Calu3 (cell line): ENCODE measurements at regions not wholly inside any gene's neighbourhood (a gene's known extent, or its start where the extent isn't known, plus 50 kb on each side); places are given as distances from the start of the nearest gene placed in this dataset.

ENCODE experiments used
- BruUV-seq: library from RNA; stranded (reverse); fragments of 400-500 nt; replicated peaks from 2 replicates; lab custom pipeline; 2021; lab: Mats Ljungman, UMichigan
- CTCF ChIA-PET: fragments of 300-600 bp; sonication (Branson Sonifier 250); formaldehyde crosslinking; loops from one replicate; lab custom pipeline; 2022; ENCODE audit warnings: antibody characterized with exemption; lab: Charles Lee
- DNase-seq: peaks from one replicate; pipeline ENCODE4 v3.0.0; 2022
- H3K27ac Mint-ChIP-seq: one replicate; pipeline ENCODE4 v1.8.0; 2022; ENCODE audit warnings: mixed read lengths; ENCODE audit not compliant: unreplicated experiment
- H3K27me3 Mint-ChIP-seq: one replicate; pipeline ENCODE4 v1.8.0; 2022; ENCODE audit warnings: mixed read lengths; ENCODE audit not compliant: unreplicated experiment
- H3K36me3 Mint-ChIP-seq: one replicate; pipeline ENCODE4 v1.8.0; 2022; ENCODE audit warnings: mild to moderate bottlenecking, moderate library complexity, mixed read lengths; ENCODE audit not compliant: insufficient read depth, unreplicated experiment
- H3K4me1 Mint-ChIP-seq: one replicate; pipeline ENCODE4 v1.8.0; 2022; ENCODE audit warnings: mild to moderate bottlenecking, low read depth, mixed read lengths; ENCODE audit not compliant: unreplicated experiment
- H3K4me3 Mint-ChIP-seq: one replicate; pipeline ENCODE4 v1.8.0; 2022; ENCODE audit warnings: mild to moderate bottlenecking, low read depth, moderate library complexity, mixed read lengths; ENCODE audit not compliant: unreplicated experiment
- H3K9me3 Mint-ChIP-seq: one replicate; pipeline ENCODE4 v1.8.0; 2022; ENCODE audit warnings: low read depth, mixed read lengths; ENCODE audit not compliant: unreplicated experiment
- CTCF ChIP-seq: fragments of 200-600 bp; IDR thresholded peaks from one replicate; pipeline ENCODE4 v1.8.0; 2022; ENCODE audit warnings: antibody characterized with exemption; ENCODE audit not compliant: unreplicated experiment
- intact Hi-C: fragments of 100-400 bp; cut with micrococcal nuclease; formaldehyde crosslinking; loops from one replicate; pipeline ENCODE4 v1.10.0; 2022; ENCODE audit not compliant: unreplicated experiment

- no peak for TF ChIP-seq CTCF
- no peak overlapping the region for H3K27ac Mint-ChIP-seq
- H3K27me3 Mint-ChIP-seq, result no peaks in the 10 kb centered on the region
- no peak overlapping the region for H3K4me3 Mint-ChIP-seq
- H3K4me1 Mint-ChIP-seq, result no peaks in the 10 kb centered on the region
- H3K9me3 Mint-ChIP-seq, result peaks cover 18% of the 10 kb centered on the region
- intact Hi-C loops, result no loop called here
- DNase-seq, result no peak
- BruUV-seq, result no TSS peak
- CTCF ChIA-PET, result no interaction called here
- no peaks in the 10 kb centered on the region for H3K36me3 Mint-ChIP-seq
Measured at GRCh38 chr14:97618401-97618800, 821.2 kb downstream of the VRK1 start.

- DNase-seq, result no peak
- Mint-ChIP-seq H3K36me3 (no peaks in the 10 kb centered on the region), H3K27ac (no peak overlapping the region), H3K4me3 (no peak overlapping the region), H3K9me3 (peaks cover 17% of the 10 kb centered on the region), H3K27me3 (no peaks in the 10 kb centered on the region), H3K4me1 (no peaks in the 10 kb centered on the region)
- CTCF ChIA-PET, result no interaction called here
- intact Hi-C loops, result no loop called here
- TF ChIP-seq CTCF, result no peak
- no TSS peak for BruUV-seq
Measured at GRCh38 chr14:97618917-97619690, 821.9 kb downstream of the VRK1 start.

GRCh38 chr14:97620066-97620465, 822.9 kb downstream of the VRK1 start:
- TF ChIP-seq CTCF, result no peak
- no peak for DNase-seq
- intact Hi-C loops, result no loop called here
- Mint-ChIP-seq H3K27me3 (no peaks in the 10 kb centered on the region), H3K27ac (no peak overlapping the region), H3K36me3 (no peaks in the 10 kb centered on the region), H3K4me1 (no peaks in the 10 kb centered on the region), H3K9me3 (peaks cover 12% of the 10 kb centered on the region), H3K4me3 (no peak overlapping the region)
- CTCF ChIA-PET, result no interaction called here
- BruUV-seq, result no TSS peak

GRCh38 chr14:97624985-97625384, 827.8 kb downstream of the VRK1 start:
- no peak overlapping the region for H3K27ac Mint-ChIP-seq
- H3K9me3 Mint-ChIP-seq, result peaks cover 11% of the 10 kb centered on the region
- no peak overlapping the region for H3K4me3 Mint-ChIP-seq
- no peaks in the 10 kb centered on the region for H3K27me3 Mint-ChIP-seq
- H3K36me3 Mint-ChIP-seq, result no peaks in the 10 kb centered on the region
- no peak for DNase-seq
- CTCF ChIA-PET, result no interaction called here
- TF ChIP-seq CTCF, result no peak
- no TSS peak for BruUV-seq
- intact Hi-C loops, result no loop called here
- H3K4me1 Mint-ChIP-seq, result no peaks in the 10 kb centered on the region
